ENCODE measurements at regions not wholly inside any gene's neighbourhood (a gene's known extent, or its start where the extent isn't known, plus 50 kb on each side); places are given as distances from the start of the nearest gene placed in this dataset.
"Not testable (repeated sequence)": the region's sequence is repeated elsewhere in the genome, so short reads cannot be mapped to it uniquely, and the experiment has no call there.

DNA sequence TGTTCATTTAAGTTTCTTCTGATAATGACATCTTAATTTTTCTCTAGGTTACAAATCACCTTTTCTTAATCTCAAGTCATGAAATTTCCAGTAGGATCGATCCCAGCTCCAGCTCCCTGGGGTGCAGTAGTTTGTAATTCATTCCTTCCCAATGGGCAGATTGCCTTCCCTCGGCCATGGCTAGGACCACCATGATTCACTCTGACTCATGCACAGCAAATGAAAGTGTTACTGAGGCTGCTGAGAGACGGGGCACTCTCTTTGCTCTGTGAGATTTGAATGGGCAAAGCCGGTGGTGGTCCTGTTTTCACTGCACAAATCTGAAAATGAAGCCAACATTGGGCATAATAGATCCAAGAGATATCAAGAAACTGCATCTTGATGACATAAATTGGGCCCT, 202.8 kb upstream of the IRS2 start:
- Histone ChIP-seq H3K4me3 (no peak overlapping the region), H3K27ac (no peak overlapping the region), H3K4me1 (no peaks in the 10 kb centered on the region), H3K27me3 (no peaks in the 10 kb centered on the region), H3K9me3 (no peaks in the 10 kb centered on the region), H3K36me3 (no peaks in the 10 kb centered on the region)
- DNase-seq (ENCODE audit: extremely low spot score in 2 of 2), result no peak
- TF ChIP-seq, protein P1, sequence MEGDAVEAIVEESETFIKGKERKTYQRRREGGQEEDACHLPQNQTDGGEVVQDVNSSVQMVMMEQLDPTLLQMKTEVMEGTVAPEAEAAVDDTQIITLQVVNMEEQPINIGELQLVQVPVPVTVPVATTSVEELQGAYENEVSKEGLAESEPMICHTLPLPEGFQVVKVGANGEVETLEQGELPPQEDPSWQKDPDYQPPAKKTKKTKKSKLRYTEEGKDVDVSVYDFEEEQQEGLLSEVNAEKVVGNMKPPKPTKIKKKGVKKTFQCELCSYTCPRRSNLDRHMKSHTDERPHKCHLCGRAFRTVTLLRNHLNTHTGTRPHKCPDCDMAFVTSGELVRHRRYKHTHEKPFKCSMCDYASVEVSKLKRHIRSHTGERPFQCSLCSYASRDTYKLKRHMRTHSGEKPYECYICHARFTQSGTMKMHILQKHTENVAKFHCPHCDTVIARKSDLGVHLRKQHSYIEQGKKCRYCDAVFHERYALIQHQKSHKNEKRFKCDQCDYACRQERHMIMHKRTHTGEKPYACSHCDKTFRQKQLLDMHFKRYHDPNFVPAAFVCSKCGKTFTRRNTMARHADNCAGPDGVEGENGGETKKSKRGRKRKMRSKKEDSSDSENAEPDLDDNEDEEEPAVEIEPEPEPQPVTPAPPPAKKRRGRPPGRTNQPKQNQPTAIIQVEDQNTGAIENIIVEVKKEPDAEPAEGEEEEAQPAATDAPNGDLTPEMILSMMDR (IDR thresholded peaks at IDR 0.05), result no peak
- intact Hi-C loops (cut with DNase I), result no loop called here

DNA sequence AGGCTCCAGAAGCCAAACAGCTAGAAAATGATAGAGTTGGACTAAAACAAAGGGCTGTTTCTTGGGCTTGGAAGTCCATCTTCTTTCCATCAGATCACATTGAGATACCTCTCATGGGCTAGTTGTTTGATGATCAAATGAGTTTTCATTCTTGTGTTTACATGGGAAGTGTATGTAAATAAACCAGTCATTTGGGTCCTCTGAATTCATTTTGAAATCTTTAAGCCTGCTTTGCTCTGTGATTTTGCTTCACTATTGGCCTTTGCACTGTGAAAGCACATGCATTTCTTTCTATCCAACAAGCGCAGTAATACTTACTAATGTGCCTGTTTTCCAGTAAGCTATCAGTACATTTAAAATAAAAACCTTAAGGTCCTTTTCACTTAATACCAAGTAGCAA, 200.5 kb upstream of the IRS2 start:
- TF ChIP-seq, protein P1 (IDR thresholded peaks at IDR 0.05), result no peak
- TF ChIP-seq POLR2AphosphoS5 (IDR thresholded peaks at IDR 0.05; ENCODE audit: insufficient read depth in 1 of 2, low read depth in 1 of 2) (no peak), POLR2A (IDR thresholded peaks at IDR 0.05) (no peak)
- no peaks in the 10 kb centered on the region for H3K27me3 ChIP-seq
- no peak for DNase-seq (ENCODE audit: extremely low spot score in 2 of 2)
- H3K9me3 ChIP-seq, result no peaks in the 10 kb centered on the region
- H3K4me1 ChIP-seq, result no peaks in the 10 kb centered on the region
- H3K36me3 ChIP-seq, result no peaks in the 10 kb centered on the region
- H3K27ac ChIP-seq, result no peak overlapping the region
- intact Hi-C loops (cut with DNase I), result no loop called here
- H3K4me3 ChIP-seq, result no peak overlapping the region

DNA sequence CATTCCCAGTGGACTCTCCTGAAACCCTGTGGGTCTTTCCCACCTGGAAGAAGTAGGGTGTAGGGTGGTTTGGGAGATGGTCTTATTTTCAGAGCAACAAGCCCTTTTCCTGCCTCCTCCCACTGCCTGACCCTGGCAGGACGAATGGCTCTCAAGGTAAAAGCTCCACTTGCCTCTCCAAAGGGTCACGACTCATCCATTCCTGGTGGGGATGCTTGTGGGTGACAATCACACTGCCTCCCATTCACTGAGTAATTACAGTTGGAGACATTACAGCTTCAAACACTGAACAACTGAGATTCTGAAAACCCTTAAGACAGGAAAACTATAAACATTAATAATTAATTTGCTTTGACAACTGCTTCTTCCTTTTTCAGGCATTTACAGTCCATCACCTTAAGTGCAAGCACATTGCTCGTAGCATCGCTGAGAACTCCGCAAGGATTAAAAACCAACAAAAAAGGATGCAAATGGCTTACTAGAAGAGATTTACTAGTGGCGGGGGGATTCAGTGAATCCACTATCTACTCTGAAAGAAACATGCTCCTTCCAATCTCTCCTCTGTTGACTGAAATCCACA, 199.6 kb upstream of the IRS2 start:
- intact Hi-C loops (cut with DNase I), result no loop called here
- no peaks in the 10 kb centered on the region for H3K27me3 ChIP-seq
- no peak for DNase-seq (ENCODE audit: extremely low spot score in 2 of 2)
- no peaks in the 10 kb centered on the region for H3K36me3 ChIP-seq
- H3K4me3 ChIP-seq, result no peak overlapping the region
- H3K27ac ChIP-seq, result no peak overlapping the region
- no peaks in the 10 kb centered on the region for H3K4me1 ChIP-seq
- no peaks in the 10 kb centered on the region for H3K9me3 ChIP-seq
- TF ChIP-seq, protein P1 (IDR thresholded peaks at IDR 0.05), result no peak
- TF ChIP-seq POLR2A (IDR thresholded peaks at IDR 0.05), result no peak
- no peak for TF ChIP-seq POLR2AphosphoS5 (IDR thresholded peaks at IDR 0.05; ENCODE audit: insufficient read depth in 1 of 2, low read depth in 1 of 2)

DNA sequence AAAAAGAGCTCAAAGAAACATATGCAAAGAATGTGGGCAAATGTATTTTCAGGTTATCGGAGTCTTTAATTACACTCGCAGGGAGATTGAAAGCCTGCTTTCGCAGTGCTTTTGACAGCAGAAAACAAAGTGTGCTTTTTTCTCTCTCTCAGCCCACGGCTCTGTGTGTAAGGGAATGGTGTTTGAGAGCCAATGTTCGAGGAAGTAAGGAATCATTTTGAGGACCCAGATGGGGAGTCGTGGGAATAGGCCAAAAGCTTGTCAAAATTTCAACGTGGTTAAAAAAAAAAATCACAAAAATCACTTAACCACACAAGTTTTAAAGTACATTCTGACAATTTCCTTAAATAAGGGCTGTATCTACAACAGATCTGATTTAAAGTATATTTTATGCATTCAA, 197.1 kb upstream of the IRS2 start:
- DNase-seq (ENCODE audit: extremely low spot score in 2 of 2), result no peak
- H3K27ac ChIP-seq, result no peak overlapping the region
- H3K9me3 ChIP-seq, result no peaks in the 10 kb centered on the region
- H3K36me3 ChIP-seq, result no peaks in the 10 kb centered on the region
- no peak overlapping the region for H3K4me3 ChIP-seq
- H3K4me1 ChIP-seq, result no peaks in the 10 kb centered on the region
- intact Hi-C loops (cut with DNase I), result no loop called here
- no peaks in the 10 kb centered on the region for H3K27me3 ChIP-seq
- TF ChIP-seq POLR2AphosphoS5 (IDR thresholded peaks at IDR 0.05; ENCODE audit: insufficient read depth in 1 of 2, low read depth in 1 of 2), result no peak
- TF ChIP-seq POLR2A (IDR thresholded peaks at IDR 0.05), result no peak
- TF ChIP-seq, protein P1 (IDR thresholded peaks at IDR 0.05), result no peak

DNA sequence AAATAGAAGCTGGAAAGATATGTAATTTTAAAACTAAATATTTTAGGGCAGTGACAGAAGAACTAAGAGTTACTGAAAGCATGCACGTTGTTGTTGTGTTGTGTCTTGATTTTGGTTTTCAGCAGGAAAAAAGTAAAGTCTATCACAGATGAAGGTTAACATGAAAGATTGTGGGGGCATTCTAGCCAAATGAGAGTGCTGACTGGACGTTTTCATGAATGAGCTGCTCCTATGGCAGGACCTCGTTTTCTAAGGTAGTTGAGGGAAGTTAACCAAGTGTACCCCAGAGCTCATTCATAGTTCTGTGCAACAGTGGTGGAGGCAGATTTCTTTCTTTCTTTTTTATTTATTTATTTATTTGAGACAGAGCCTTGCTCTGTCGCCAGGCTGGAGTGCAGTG, 194.6 kb upstream of the IRS2 start:
- no peak for TF ChIP-seq POLR2AphosphoS5 (IDR thresholded peaks at IDR 0.05; ENCODE audit: insufficient read depth in 1 of 2, low read depth in 1 of 2)
- TF ChIP-seq, protein P1 (IDR thresholded peaks at IDR 0.05), result no peak
- TF ChIP-seq POLR2A (IDR thresholded peaks at IDR 0.05), result no peak
- Histone ChIP-seq H3K27ac (no peak overlapping the region), H3K9me3 (no peaks in the 10 kb centered on the region), H3K4me3 (no peak overlapping the region), H3K4me1 (no peaks in the 10 kb centered on the region), H3K36me3 (no peaks in the 10 kb centered on the region), H3K27me3 (no peaks in the 10 kb centered on the region)
- intact Hi-C loops (cut with DNase I), result no loop called here
- no peak for DNase-seq (ENCODE audit: extremely low spot score in 2 of 2)

DNA sequence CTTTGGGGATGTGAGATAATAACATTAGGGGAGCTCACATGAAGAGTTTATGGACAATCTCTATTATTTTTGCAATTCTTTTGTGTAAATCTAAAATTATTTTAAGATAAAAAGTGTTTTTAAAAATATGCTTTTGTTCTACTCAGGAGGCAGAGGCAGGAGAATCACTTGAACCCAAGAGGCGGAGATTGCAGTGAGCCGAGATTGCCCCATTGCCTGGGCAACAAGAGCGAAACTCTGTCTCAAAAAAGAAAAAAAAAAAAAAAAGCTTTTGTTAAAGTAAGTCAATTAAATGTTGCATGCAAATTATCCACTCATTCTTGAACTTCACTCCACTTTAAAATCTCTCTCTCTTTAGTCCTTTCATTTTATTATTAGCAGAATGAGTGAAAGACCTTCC, 193.3 kb upstream of the IRS2 start:
- intact Hi-C loops (cut with DNase I); H3K4me1 ChIP-seq; H3K36me3 ChIP-seq; H3K27me3 ChIP-seq; H3K9me3 ChIP-seq; DNase-seq (ENCODE audit: extremely low spot score in 2 of 2); H3K4me3 ChIP-seq; H3K27ac ChIP-seq: not testable (repeated sequence)

All from vagina (tissue), 2 donors.